ENCODE measurements at regions not wholly inside any gene's neighbourhood (a gene's known extent, or its start where the extent isn't known, plus 50 kb on each side); places are given as distances from the start of the nearest gene placed in this dataset.
"Not testable (repeated sequence)": the region's sequence is repeated elsewhere in the genome, so short reads cannot be mapped to it uniquely, and the experiment has no call there.

- H3K79me2 ChIP-seq (ENCODE audit: control insufficient read depth, low read length): no peaks in the 10 kb centered on the region
- H3K9me2 ChIP-seq (replicated peaks; ENCODE audit: control insufficient read depth, low read length): no peaks in the 10 kb centered on the region
- no peaks in the 10 kb centered on the region for H3K4me1 ChIP-seq (ENCODE audit: control insufficient read depth, low read length)
- H3K36me3 ChIP-seq (ENCODE audit: control insufficient read depth, low read length): no peaks in the 10 kb centered on the region
- H3K4me2 ChIP-seq (ENCODE audit: low read length): no peak overlapping the region
- H3K27ac ChIP-seq (ENCODE audit: low read depth, low read length): no peak overlapping the region
- H3K9me3 ChIP-seq (ENCODE audit: control insufficient read depth, insufficient read depth, low read length): no peaks in the 10 kb centered on the region
- no peak overlapping the region for H3K4me3 ChIP-seq (ENCODE audit: low read length)
- no peaks in the 10 kb centered on the region; the same call in 1 of the 2 replicates for H3F3A ChIP-seq (ENCODE audit: control insufficient read depth, insufficient read depth)
- no peaks in the 10 kb centered on the region for H4K20me1 ChIP-seq (ENCODE audit: control insufficient read depth, insufficient read depth, low read depth, low read length)
- peaks cover 16% of the 10 kb centered on the region for H3K27me3 ChIP-seq (ENCODE audit: control insufficient read depth, low read length)
- TF ChIP-seq EZH2phosphoT487 (IDR thresholded peaks at IDR 0.05; ENCODE audit: borderline replicate concordance, low read length): no peak
- TF ChIP-seq, protein P1, sequence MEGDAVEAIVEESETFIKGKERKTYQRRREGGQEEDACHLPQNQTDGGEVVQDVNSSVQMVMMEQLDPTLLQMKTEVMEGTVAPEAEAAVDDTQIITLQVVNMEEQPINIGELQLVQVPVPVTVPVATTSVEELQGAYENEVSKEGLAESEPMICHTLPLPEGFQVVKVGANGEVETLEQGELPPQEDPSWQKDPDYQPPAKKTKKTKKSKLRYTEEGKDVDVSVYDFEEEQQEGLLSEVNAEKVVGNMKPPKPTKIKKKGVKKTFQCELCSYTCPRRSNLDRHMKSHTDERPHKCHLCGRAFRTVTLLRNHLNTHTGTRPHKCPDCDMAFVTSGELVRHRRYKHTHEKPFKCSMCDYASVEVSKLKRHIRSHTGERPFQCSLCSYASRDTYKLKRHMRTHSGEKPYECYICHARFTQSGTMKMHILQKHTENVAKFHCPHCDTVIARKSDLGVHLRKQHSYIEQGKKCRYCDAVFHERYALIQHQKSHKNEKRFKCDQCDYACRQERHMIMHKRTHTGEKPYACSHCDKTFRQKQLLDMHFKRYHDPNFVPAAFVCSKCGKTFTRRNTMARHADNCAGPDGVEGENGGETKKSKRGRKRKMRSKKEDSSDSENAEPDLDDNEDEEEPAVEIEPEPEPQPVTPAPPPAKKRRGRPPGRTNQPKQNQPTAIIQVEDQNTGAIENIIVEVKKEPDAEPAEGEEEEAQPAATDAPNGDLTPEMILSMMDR (IDR thresholded peaks at IDR 0.05; ENCODE audit: low read depth, low read length, poor library complexity, severe bottlenecking): no peak
Measured at GRCh38 chr3:194949592-194949991, 263.9 kb downstream of the FAM43A start.

- Histone ChIP-seq H3K79me2 (ENCODE audit: control insufficient read depth, low read length) (no peaks in the 10 kb centered on the region), H3K9me2 (replicated peaks; ENCODE audit: control insufficient read depth, low read length) (no peaks in the 10 kb centered on the region), H3K4me3 (ENCODE audit: low read length) (no peak overlapping the region), H3K27ac (ENCODE audit: low read depth, low read length) (no peak overlapping the region), H3K4me1 (ENCODE audit: control insufficient read depth, low read length) (no peaks in the 10 kb centered on the region), H3K9me3 (ENCODE audit: control insufficient read depth, insufficient read depth, low read length) (no peaks in the 10 kb centered on the region), H3K27me3 (ENCODE audit: control insufficient read depth, low read length) (peaks cover 14% of the 10 kb centered on the region), H3F3A (ENCODE audit: control insufficient read depth, insufficient read depth) (no peaks in the 10 kb centered on the region; the same call in 1 of the 2 replicates), H3K36me3 (ENCODE audit: control insufficient read depth, low read length) (no peaks in the 10 kb centered on the region), H3K4me2 (ENCODE audit: low read length) (no peak overlapping the region), H4K20me1 (ENCODE audit: control insufficient read depth, insufficient read depth, low read depth, low read length) (no peaks in the 10 kb centered on the region)
- no peak for TF ChIP-seq EZH2phosphoT487 (IDR thresholded peaks at IDR 0.05; ENCODE audit: borderline replicate concordance, low read length)
- TF ChIP-seq, protein P1 (IDR thresholded peaks at IDR 0.05; ENCODE audit: low read depth, low read length, poor library complexity, severe bottlenecking): no peak
Measured at GRCh38 chr3:194950906-194951628, 265.4 kb downstream of the FAM43A start.

DNA sequence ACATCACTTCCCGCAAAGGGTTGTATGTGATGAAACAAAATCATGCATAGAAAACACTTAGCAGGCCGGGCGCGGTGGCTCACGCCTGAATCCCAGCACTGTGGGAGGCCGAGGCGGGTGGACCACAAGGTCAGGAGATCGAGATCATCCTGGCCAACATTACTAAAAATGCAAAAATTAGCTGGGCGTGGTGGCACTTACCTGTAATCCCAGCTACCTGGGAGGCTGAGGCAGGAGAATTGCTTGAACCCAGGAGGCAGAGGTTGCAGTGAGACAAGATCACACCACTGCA is 265.9 kb downstream of the FAM43A start:
- not testable (repeated sequence) for H3K9me3 ChIP-seq (ENCODE audit: control insufficient read depth, insufficient read depth, low read length); H3K9me2 ChIP-seq (replicated peaks; ENCODE audit: control insufficient read depth, low read length); H3K4me3 ChIP-seq (ENCODE audit: low read length); H3F3A ChIP-seq (ENCODE audit: control insufficient read depth, insufficient read depth); H3K79me2 ChIP-seq (ENCODE audit: control insufficient read depth, low read length); H3K4me1 ChIP-seq (ENCODE audit: control insufficient read depth, low read length); H3K4me2 ChIP-seq (ENCODE audit: low read length); H3K27ac ChIP-seq (ENCODE audit: low read depth, low read length); H3K36me3 ChIP-seq (ENCODE audit: control insufficient read depth, low read length); H4K20me1 ChIP-seq (ENCODE audit: control insufficient read depth, insufficient read depth, low read depth, low read length)
- peaks cover 12% of the 10 kb centered on the region for H3K27me3 ChIP-seq (ENCODE audit: control insufficient read depth, low read length)

DNA sequence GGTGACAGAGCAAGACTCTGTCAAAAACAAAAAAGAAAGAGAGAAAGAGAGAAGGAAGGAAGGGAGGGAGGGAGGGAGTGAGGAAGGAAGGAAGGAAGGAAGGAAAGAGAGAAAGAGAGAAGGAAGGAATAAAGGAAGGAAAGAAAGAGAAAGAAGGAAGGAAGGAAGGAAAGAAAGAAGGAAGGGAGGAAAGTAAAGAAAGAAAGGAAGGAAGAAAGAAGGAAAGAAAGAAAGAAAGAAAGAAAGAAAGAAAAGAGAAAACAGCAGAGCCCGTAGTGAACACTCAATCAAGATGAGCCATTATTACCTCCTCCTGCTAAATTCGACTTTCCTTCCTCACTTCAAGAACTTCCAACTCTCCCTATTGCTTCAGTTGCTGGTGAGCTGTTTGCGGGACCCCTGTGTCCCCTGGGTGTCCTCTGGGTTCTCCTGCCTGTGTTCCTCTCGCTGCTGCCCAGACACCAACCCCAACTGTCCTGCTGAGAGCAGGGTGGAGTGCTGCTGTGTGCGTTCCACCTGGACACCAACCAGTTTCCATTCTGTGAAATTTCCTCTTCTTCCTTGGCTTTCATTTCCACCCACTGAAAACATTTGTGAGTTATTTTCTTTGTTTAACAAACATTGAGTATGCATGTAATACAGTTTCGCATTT is 266.4 kb downstream of the FAM43A start:
- Histone ChIP-seq H4K20me1 (ENCODE audit: control insufficient read depth, insufficient read depth, low read depth, low read length) (no peaks in the 10 kb centered on the region), H3K36me3 (ENCODE audit: control insufficient read depth, low read length) (no peaks in the 10 kb centered on the region), H3K27me3 (ENCODE audit: control insufficient read depth, low read length) (peaks cover 12% of the 10 kb centered on the region), H3K9me2 (replicated peaks; ENCODE audit: control insufficient read depth, low read length) (no peaks in the 10 kb centered on the region), H3K9me3 (ENCODE audit: control insufficient read depth, insufficient read depth, low read length) (no peaks in the 10 kb centered on the region), H3K4me2 (ENCODE audit: low read length) (no peak overlapping the region), H3K4me1 (ENCODE audit: control insufficient read depth, low read length) (no peaks in the 10 kb centered on the region), H3K27ac (ENCODE audit: low read depth, low read length) (no peak overlapping the region), H3F3A (ENCODE audit: control insufficient read depth, insufficient read depth) (no peaks in the 10 kb centered on the region; the same call in 1 of the 2 replicates), H3K4me3 (ENCODE audit: low read length) (no peak overlapping the region), H3K79me2 (ENCODE audit: control insufficient read depth, low read length) (no peaks in the 10 kb centered on the region)
- TF ChIP-seq EZH2phosphoT487 (IDR thresholded peaks at IDR 0.05; ENCODE audit: borderline replicate concordance, low read length): no peak
- TF ChIP-seq, protein P1 (IDR thresholded peaks at IDR 0.05; ENCODE audit: low read depth, low read length, poor library complexity, severe bottlenecking): no peak

All from DOHH2 (cell line).